ENCODE measurements at regions not wholly inside any gene's neighbourhood (a gene's known extent, or its start where the extent isn't known, plus 50 kb on each side); places are given as distances from the start of the nearest gene placed in this dataset.
"Not testable (repeated sequence)": the region's sequence is repeated elsewhere in the genome, so short reads cannot be mapped to it uniquely, and the experiment has no call there.

DNA sequence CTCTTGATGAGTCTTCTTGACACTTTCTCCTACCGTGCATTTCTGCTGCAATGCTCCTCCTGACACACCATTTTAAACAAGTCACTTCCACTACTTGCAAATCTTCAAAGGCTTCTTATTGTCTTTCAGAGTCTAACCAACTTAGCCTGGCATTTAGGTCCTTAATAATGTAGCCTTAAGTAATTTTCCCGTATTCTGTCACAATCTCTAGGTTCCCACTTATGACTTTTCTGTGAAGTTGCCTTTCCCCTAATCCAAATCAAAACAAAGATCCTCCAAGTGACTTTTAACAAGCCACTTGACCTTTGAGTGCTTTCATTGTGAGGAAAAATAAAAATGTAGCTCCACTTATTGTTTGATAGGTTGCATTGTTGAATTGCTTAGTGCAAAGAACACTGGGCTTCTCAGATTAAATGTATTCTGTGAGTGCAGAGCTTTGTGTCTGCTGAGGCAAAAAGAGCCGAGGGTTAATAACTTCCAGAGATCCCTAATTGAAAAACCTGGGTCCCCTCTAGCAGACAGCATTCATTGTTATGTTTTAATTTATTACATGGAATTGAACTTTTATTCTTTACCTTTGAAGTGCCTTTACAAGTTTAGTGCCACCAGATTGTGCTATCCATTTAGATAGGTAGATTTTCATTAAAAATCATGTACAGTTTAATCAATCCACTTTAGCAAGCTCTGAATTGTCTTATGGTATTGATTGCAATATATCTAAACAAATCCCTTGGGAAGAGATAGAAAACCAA lies 341.7 kb upstream of the TYRP1 start:
- no peak for DNase-seq (ENCODE audit: extremely low read depth, low read depth, low spot score)

DNA sequence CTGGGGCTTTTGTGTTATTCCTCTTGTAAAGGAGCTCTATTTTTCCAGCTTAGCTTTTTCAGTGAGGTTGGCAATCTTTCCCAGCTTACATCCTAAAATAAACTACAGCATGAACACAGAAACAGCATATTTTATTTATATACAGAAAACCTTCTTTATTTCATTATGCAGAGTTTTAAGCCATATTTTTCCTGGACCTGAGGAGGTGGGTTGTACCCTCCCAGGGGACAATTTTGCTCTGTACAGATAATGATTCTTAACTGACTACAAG lies 341.2 kb upstream of the TYRP1 start:
- no peak for DNase-seq (ENCODE audit: extremely low read depth, low read depth, low spot score)

DNA sequence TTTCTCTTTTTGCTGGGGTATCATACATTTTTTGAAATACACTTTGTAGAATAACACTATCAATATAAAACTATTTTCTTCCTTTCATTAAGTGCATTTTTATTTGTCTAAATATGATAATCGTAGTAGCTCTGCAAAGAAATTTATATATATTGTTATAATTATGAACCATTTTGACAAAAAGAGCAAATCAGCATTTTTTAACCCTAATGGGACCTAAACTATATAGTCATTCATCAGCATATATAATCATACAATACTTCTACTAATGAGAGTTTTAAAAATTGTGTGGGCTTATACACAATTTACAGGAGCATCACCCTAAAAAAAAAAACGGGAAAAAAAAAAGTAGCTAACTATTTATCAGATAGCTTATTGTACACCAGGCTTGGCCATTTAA lies 329.7 kb upstream of the TYRP1 start:
- no peak for DNase-seq (ENCODE audit: extremely low read depth, low read depth, low spot score)

DNA sequence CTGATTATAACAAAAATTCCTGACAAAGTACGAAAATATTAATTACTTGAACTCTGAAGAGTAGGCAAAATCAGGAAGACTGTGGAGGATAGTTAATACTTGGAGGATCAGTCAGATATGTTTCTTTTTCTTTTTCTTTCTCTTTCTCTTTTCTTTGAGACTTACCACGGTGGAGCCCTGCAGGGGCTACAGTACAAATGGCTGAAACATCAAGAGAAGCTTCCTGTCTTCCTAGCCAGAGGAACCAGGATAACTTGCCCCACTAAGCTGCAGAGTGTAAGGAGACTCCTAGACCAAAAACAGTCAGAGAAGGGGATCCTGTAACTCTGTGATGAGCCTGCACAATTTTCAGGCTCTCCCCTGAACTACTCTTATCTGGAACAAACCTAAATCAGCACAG lies 324.6 kb upstream of the TYRP1 start:
- no peak for DNase-seq (ENCODE audit: extremely low read depth, low read depth, low spot score)

DNA sequence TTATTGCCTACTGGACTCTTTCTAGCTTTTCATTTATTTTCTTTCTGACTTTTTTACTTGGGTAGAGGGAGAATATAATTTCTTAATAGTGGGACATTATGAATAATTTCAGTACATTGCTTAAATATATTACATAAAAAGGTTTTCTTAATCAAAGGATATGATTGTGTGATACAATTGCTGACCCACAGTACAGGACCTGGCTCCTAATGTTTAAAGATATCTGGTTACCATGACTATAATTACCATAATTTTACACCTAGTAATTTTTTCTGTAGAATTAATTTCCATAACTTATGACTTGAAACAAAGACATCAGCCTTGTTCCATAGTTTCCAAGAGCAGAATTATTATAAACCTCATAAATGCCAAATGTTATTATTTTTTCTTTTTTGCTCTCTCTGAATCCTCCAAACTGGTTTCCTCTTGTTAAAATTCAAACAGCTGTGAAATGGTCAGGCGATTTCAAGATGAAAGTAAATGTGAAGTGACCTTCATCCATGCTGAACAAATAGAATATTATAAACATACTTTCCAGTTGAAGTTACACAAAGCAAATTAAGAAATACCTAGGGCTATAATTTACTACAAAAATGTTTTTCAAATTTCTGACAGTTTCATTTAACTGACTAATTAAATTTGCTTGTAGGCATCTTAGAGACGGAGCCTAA lies 301.2 kb upstream of the TYRP1 start:
- DNase-seq (ENCODE audit: extremely low read depth, low read depth, low spot score): no peak

DNA sequence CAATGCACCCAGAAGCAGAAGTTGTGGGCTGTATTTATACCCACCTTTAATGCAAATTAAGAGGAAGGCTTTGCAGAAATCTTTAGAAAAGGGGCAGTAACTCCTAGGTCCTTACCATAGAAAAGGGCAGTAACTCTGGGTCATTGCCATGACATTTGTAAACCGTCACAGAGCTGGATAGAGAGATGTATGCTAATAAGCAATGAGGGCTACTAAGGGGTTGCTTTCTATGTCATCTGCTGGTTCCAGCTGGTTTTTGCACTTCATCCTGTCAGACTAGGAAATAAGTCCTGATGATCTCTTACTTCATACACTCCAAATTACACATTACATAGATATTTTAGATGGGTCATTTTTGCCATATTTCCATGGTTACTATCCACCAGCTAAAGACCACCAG lies 299.1 kb upstream of the TYRP1 start:
- no peak for DNase-seq (ENCODE audit: extremely low read depth, low read depth, low spot score)

DNA sequence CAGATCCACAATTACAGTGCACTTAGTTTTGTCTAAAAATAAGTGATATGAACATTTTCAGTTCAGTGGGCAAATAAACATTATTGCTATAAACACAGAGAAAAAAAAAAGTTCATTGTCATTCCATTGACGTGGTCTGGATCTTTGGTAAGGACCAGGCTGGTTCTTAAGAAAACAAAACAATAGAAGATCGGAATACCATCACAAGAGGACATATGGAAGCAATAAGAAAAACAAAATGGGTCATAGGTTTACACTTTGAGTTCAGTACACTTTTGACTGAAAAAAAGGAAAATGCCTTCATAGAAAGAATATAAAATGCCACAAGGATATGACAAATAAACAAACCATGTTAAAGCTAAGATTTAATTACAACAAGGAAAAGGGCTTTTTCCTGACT lies 289.5 kb upstream of the TYRP1 start:
- DNase-seq (ENCODE audit: extremely low read depth, low read depth, low spot score): no peak

DNA sequence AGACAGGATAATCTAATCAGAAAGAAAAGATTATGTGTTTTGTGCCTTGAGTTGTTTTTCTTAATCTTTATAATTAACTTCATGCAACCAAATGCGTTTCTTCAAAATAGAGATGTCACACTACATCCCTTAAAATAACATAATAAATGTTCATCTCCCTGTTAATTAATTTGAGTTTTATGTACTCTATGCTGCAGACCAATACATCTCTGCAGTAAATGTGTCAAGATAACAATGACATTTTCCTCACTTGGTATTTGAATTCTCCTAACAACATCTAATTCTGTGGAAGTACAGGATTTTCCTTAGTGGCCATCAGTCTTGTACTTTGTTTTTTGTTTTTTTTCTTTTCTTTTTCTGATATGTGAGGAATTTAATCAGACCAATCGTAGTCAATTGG lies 279.2 kb upstream of the TYRP1 start:
- no peak for DNase-seq (ENCODE audit: extremely low read depth, low read depth, low spot score)

DNA sequence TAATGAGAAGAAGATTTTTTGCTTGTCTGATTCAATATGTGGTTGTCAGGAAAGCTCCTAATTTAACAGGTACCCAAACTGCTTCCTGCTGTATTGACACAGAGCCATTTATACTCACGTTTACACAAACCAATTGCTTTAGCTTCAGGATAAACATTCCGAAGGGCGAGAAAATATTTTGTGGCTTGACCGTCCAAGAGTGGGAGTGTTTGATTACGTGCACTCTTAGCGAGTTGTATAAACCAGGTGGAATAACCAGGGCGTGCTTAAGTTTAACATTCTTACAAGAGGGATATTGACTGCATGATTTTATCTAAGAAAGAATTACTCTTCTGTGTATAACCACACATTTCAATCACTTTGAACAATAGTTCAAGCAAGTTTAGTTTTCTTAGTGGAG lies 278.7 kb upstream of the TYRP1 start:
- no peak for DNase-seq (ENCODE audit: extremely low read depth, low read depth, low spot score)

DNA sequence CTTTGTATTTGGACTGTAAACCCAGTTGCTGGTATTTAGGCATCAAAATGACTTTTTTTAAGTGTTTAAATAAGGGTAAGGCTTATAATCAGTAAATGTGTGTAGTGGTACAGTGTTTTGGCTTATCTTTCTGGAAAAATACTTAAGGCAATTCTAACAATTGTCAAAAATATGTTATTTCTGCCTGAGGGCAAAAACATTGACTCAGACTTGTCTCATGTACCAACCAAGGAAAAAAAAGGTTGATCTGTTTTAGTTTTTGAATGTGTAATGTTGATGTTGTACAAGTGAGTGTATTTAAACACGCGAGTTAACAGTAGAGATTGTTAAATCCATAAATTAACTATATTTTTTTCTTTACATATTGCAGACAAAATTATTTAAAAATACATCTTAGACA lies 277.8 kb upstream of the TYRP1 start:
- DNase-seq (ENCODE audit: extremely low read depth, low read depth, low spot score): no peak

DNA sequence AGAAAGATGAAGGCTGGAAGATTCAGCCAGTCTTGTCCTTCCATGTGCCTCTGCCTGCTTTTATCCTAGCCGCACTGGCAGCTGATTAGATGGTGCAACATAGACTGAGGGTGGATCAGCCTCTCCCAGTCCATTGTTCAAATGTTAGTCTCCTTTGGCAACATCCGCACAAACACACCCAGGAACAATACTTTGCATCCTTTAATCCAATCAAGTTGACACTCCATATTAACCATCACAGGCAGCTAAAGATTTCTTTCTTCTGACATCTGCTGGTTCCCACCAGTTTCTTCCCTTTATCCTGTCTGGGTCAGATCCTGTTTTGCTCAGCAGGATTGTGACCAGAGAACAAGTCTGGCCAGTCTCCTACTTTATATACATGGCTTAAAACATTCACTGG lies 276.5 kb upstream of the TYRP1 start:
- no peak for DNase-seq (ENCODE audit: extremely low read depth, low read depth, low spot score)

DNA sequence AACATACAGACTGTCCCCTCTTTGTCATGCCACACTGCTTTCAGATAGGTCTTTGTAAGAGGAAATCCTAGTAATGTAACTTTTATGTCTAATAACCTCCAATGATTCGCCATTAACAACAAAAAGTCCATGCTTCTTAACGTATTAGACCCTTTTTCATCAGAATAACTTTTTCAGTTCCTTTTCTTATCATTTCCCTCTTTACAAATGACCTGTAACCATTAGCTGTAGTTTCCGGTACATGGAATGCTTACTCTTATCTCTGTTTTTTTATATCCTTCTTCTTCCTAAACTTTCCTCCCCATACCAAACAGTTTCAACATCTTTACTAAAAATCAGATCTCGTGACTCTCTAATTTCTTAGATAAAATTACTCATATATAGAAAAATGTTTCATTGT lies 268.9 kb upstream of the TYRP1 start:
- DNase-seq (ENCODE audit: extremely low read depth, low read depth, low spot score): no peak

DNA sequence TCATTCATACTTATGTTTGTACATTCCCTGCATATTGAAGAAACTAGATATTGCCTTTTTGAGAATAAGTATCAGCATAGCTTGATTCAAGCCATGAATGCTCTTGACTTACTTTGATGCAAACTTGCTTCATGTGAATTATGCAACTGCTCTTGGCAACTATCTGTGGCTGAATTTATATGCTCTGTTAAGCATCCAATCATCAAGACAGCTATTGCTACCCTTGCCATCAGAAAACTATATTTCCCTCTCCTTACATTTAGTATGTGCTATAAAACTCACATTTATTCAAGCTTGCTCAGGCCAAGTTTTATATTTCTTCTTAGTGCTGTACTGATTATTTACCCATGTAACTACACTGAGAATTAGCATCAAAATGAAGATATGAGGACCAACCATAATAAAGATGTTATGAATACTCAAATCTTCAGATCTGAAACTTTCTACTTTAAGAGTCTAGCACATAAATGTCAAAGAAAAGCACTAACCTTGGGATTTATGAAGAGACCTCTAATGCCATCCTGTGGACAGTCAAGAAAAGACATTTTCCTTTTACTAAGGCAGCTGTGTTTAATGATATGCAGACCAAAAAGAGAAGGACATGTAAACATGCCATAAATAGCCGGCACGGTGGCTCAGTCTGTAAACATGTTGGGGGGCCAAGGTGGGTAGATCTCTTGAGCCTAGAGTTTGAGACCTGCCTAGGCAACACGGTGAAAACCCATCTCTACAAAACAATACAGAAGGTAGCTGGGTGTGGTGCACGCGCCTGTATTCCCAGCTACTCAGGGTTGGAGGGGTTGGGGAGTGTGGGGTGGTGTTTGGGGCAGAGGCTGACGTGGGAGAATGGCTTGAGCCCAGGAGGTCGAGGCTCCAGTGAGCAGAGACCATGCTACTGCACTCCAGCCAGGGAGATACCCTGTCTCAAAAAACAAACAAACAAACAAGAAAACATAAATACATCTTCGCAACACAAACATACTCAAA lies 267.0 kb upstream of the TYRP1 start:
- no peak for DNase-seq (ENCODE audit: extremely low read depth, low read depth, low spot score)

DNA sequence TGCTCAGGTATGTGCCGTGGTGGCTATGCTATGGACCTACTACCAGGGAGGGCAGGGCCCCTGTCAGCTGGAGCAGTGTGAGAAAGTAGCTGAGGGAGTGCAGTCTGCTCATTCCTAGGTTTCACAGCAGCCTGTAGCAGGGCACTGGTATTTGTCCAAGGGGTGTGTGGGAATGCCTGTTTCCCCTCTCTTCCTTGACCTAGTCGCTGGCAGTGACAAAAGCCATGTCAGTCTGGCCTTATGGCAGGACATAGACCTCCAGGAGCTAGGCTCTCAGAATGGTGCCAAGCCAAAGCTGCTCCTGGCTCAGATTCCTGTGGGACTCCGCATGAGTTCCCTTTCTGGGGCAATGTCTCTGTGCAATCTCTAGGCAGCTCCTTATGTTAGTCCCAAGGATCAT lies 253.9 kb upstream of the TYRP1 start:
- DNase-seq (ENCODE audit: extremely low read depth, low read depth, low spot score): no peak

DNA sequence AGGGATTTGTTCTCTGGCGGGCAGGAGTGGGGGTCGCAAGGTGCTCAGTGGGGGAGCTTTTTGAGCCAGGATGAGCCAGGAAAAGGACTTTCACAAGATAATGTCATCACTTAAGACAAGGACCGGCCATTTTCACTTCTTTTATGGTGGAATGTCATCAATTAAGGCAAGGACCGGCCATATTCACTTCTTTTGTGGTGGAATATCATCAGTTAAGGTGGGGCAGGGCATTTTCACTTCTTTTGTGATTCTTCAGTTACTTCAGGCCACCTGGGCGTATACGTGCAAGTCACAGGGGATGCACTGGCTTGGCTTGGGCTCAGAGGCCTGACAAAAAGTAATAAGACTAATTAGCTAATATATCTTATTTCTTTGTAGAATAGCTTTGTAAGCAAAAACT lies 252.1 kb upstream of the TYRP1 start:
- not testable (repeated sequence) for DNase-seq (ENCODE audit: extremely low read depth, low read depth, low spot score)

DNA sequence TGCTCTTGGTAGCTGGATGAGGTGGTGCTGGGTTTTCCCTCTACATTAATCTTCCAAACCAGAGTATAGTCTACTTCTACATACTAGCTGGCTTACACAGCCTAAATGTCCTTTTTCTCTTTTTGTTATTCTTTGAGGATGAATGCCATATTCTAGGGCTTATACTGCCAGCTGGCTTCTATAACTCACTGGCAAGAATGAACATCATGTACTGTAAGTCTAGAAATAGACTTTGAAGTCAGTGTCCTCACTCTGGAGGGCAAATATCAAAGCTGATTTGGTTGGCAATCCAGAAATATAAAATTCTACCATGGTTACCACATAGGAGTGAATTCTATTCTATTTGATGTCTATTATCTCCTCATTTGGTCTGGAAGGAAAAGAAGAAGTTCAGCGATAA lies 251.7 kb upstream of the TYRP1 start:
- no peak for DNase-seq (ENCODE audit: extremely low read depth, low read depth, low spot score)

DNA sequence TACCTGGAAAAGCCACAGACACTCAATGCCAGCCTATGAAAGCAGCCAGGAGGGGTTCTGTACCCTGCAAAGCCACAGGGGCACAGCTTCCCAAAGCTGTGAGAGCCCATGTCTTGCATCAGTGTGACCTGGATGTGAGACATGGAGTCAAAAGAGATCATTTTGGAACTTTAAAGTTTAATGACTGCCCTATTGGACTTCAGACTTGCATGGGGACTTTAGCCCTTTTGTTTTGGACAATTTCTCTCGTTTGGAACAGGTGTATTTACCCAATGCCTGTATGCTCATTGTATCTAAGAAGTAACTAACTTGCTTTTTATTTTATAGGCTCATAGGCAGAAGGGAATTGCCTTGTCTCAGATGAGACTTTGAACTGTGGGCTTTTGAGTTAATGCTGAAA lies 244.9 kb upstream of the TYRP1 start:
- no peak for DNase-seq (ENCODE audit: extremely low read depth, low read depth, low spot score)

DNA sequence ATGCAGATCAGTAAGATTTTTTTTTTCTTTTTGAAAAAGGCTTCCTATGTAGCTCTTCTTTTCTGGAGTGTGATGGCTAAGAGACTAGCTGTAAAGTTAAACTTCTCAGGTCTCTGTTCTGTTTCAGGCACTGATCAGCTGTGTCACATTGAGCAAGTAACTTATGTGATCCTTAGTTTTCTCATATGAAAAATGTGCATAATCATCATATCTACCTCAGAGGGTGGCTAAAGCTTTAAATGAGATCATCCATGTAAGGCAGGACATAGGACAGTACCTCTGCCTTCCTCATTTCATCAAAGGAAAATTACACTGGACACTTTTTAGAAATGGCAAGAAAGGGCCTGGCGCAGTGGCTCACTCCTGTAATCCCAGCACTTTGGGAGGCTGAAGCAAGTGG lies 235.9 kb upstream of the TYRP1 start:
- no peak for DNase-seq (ENCODE audit: extremely low read depth, low read depth, low spot score)

DNA sequence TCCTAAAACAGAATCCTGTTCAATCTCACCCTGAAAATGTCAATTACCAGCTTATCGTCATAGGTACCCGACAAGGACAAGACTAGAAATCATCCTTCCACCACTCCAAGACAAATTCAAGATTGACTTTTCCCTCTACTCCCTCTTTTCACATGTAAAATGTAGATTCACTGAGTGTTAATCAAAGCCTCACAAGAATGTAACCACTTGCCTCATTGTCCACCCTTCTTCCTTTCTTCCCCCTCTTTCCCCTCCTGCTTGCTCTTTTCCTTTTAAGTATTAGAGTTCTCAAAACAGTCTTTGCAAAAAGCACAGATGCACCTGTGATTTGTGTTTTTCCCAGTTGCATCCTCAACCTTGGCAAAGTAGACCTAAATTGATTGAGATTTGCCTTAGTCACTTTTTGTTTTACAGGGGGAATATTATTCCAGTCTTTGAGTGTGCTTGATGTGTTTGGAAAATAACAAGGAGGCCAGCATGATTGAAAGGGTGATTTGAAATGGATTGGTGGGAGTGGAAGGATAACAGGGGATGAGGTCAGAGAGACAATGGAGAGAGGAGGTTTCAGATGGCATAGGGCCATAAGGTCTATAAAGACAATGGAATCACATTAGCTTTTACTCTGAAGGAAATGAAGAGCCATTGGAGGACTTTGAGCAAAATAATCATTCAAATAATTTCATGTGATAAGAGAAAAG lies 231.3 kb upstream of the TYRP1 start:
- no peak for DNase-seq (ENCODE audit: extremely low read depth, low read depth, low spot score)

DNA sequence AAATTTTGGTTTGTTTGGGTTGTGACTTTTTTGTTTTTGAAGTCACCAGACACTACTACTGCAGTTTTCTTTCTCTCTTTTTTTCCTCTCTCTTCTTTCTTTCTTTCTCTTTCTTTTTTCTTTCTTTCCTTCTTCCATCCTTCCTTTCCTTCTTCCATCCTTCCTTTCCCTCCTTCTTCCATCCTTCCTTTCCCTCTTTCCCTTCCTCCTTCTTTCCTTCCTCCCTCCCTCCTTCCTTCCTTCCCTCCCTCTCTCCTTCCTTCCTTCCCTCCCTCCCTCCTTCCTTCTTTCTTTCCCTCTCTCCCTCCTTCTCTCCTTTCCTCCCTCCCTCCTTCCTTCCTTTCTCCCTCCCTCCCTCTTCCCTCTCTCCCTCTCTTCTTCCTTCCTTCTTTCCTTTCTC lies 230.3 kb upstream of the TYRP1 start:
- no peak for DNase-seq (ENCODE audit: extremely low read depth, low read depth, low spot score)

DNA sequence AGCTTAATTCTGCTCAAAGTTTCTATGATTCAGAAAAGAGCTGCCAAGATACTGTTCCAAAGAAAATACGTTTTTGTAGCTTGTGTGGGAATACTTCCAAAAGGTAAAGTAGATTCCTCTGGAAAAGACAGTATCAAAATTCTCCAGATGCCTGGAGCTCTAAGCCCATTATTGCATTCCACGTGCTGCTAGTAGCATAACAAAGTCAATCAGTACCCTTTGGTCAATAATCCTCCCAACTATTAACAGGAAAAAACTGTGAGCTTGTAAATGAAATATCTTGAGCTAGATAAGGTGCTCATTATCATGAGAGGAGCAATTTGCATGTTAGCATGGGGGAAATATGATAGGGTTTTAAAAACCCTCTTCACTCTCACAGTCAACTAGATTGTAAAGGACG lies 229.5 kb upstream of the TYRP1 start:
- no peak for DNase-seq (ENCODE audit: extremely low read depth, low read depth, low spot score)

Measured in glomerular endothelial cell (primary cell).